Lower leg skin (tissue), 3 donors: ENCODE measurements at regions not wholly inside any gene's neighbourhood (a gene's known extent, or its start where the extent isn't known, plus 50 kb on each side); places are given as distances from the start of the nearest gene placed in this dataset.

ENCODE experiments used
- CTCF ChIP-seq, 3 donors: fragments of 450-650 bp; IDR thresholded peaks; one replicate each; pipeline ENCODE4 v1.5.1; 2016; ENCODE audit warnings: antibody characterized with exemption in 3 of 3, mild to moderate bottlenecking in 3 of 3, moderate library complexity in 2 of 3
- POLR2A ChIP-seq, 2 donors: fragments of 450-650 bp; IDR thresholded peaks; one replicate each; pipeline ENCODE4 v1.6.1; 2016 to 2017; ENCODE audit warnings: antibody characterized with exemption in 2 of 2, mild to moderate bottlenecking in 1 of 2, moderate library complexity in 1 of 2

GRCh38 chr22:27284324-27284723, 517.2 kb downstream of the MN1 start:
- TF ChIP-seq CTCF (IDR thresholded peaks at IDR 0.05) = no peak
- no peak for TF ChIP-seq POLR2A (IDR thresholded peaks at IDR 0.05)
